T-helper 1 cell (primary cell): ENCODE measurements at regions not wholly inside any gene's neighbourhood (a gene's known extent, or its start where the extent isn't known, plus 50 kb on each side); places are given as distances from the start of the nearest gene placed in this dataset.

Experiments used
- DNase-seq, 5 donors: peaks; one replicate each; pipeline ENCODE4 v3.0.0-alpha.2; 2012 to 2020

DNA sequence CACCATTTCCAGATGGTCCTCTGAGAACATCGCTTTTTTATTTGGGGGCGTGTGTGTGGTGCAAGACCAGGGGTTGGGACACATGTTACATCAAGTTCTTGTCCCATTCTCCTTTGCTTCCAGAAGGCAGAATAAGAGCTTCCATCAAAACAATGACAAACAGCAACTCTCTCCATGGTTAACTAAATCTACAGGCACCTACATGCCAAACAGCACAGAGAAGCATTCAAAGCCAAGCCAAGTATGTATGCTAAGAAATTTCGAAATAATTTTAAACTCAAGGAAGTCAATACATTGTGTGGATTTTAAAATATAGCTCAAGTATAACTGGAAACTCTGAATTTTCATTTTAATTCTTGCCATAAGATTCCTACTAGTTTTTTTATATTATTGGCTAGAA lies 105.6 kb downstream of the SEC61B start:
- no peak for DNase-seq

DNA sequence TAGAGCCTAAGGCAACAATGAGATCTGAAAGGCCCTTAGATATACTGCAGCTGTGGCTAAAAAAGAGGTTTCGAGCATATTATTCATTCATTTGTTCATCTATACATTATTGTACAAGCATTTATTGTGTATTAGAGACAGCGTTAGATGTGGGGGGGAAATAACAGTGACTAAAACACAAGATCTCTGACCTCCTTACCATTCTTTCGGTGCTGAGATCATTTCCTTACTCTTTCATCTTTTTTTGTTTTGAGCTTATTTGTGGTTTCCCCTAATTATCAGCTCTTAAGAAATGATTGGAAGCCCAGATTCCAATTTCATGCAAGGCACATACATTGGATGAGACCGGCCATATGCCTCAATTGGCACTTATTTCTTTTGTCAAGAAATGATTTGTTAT lies 113.2 kb downstream of the SEC61B start:
- DNase-seq, result no peak

DNA sequence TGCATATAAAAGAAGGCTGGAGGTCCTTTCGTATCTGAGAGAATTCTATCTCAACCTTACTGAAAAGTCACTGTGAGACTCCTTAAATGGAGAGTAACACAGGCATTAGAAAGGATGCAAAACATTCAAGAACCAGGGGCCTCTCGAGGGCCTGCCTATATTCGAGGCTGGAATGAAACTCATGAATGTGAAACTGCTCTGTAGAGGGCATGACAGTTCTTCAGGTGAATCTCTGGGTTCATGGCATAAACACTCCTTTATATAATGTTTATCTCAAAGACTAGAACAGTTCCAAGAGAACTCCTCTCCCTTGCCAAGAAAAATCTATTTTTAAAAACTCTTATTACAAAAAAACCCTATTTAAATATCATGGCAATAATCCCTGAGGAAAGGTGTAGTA lies 113.9 kb downstream of the SEC61B start:
- no peak for DNase-seq

DNA sequence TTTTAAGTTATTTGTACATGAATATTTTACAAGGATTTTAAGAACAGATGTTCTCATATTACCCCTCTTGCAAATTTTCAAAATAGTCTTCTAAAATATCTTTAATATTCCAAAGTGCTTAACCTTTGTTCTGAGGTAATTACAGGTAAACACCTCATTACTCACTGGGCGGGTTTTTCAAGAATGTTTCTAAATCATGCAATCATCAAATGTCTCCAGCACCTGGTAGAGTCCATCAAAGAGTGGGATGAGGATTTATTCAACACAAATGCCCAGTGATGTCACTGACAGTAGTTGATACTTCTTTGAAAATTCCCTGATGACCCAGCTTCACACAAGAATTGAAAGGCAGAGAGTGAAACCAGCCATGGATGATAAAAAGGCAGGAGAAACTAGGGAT lies 114.4 kb downstream of the SEC61B start:
- DNase-seq, result no peak

DNA sequence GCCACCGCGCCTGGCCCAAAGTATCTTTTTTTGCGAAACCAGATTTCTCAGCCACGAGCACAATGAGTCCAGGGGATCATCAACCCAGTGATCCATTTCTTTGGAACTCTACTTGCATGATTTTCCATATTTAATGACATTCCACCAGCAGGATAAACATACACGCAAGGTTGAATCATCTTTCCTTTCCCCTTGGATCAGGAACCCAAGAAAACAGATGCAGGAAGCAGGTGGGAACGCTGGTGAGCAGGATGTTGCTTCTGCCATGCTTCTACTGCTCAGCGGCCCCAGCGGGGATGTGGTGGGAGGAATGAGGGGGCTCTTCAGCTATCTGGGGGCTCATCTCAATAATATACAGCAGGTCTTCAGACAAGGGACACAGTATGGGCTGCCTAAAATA lies 118.2 kb downstream of the SEC61B start:
- no peak for DNase-seq

DNA sequence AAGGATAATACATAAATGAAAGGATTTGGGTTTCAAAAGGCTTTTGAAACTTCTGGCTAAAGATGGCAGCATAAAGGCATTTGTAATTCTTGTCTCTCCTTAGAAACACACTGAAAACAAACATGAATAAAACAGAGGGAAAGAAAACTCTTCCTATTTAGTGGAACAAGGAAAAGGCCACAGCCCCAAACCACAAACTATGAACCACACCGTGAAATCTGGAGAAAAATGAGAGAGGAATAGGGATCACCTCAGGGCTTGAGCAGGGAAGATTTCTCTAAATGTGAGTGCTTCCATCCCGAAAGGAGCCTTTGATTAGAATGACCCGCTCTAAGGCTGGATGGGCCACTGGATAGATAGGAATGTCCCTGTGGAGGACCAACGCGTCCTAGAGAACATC lies 119.6 kb downstream of the SEC61B start:
- no peak for DNase-seq

DNA sequence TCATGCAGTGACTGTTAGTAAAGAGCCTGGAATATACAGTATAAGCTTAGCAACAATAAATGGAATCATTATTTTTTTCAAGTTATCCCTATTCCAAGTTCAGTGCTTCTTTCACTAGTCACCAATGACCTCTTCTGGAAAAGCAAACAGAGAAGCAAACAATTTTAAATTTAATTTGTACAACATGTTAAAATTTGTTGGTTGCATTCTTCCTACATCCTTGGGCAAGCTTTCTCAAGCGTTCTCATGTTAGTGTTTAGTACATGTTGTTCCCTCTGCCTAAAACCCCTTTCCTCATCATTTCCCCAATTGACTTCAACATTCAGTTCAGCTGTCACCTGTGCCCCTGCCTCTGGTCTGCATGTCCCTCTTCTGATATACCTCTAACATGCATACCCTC lies 123.4 kb downstream of the SEC61B start:
- DNase-seq, result no peak

DNA sequence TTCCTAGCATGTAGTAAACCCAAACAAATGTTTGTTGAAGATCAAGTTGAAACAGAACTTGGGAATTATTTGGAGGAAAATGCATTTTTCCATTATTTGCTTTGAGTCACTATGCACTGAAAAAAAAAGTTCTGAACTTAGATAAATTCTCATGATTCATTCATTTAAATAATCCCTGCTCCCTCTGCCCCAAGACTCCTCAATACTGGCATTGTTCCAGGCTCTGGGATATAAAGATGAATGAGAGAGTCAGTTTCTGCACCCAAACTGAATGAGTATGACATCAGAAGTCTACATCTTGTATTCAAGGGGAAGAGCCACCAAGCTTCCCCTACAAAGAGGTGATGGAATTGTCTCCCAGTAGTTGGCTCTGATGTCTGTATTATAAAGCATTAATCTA lies 123.9 kb downstream of the SEC61B start:
- no peak for DNase-seq

DNA sequence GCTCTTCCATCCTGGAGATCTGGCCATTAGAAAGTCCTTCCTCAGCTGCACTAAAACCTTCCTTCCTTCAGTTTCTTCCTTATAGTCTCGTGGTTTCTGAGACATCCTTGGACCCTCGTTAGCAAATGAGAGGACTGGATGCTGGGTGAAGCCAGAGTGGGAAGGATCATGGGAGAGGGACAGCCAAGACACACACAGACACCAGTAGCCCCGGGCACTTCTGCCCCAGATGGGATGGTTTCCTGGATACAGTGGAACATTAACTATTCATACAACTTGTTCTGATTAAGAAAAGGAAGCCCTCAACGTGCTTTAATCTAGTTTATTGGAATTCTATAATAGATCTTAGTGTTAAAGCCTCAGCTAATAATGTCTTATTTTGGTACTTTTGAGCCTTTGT lies 125.5 kb downstream of the SEC61B start:
- no peak for DNase-seq

DNA sequence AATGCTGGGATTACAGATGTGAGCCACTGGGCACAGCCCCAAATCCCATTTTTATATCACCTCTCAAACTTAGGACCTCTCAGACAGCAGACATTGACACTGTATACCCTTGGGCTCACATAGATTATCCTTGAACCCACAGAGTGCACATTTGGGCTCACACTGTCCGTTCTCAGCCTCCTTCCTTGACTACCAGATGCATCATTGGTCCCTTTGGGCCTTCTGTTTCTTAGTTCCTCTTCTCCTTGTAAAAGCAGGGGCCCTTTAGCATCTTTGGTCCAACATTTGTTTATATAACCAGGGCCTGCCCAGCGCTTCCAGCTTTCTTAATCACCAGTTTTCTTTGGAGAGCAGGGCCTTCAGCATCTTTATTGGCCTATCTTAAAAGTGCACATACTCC lies 126.2 kb downstream of the SEC61B start:
- no peak for DNase-seq

DNA sequence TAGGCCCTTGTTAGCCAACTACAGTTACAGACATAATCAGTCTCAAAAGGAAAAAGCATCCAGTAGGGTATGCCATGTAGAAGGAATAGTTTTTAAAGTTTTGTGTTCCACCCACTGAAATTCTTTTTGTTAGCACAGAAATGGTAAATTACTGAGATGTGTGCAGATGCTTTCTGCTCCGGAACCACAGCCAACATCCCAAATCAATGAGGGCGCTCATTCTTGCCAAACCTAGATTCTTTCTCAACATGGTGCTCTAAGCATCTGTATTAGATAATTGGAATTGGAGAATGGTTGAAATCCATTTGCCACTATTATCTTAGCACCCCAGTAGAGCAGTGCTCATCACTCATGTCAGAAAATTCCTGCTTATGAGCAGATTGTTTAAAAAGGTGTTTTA lies 127.8 kb downstream of the SEC61B start:
- no peak for DNase-seq

DNA sequence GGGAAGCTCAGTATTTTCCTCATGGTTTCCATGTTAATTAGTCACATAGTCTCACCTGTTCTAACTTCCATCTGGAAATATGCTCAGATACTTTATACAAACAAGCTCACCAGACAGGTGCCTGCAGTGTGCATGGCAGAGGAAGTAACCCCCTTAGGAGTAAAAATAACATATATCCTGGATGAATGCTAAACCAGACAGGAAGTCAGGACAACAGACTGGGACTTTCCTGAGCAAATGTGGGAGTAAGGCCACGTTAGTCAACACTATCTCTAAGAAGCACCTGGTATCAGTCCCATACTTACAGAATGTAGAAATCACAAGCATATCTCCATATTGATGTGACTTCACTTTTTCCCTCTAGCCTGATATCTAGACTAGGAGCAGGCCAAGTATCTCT lies 128.4 kb downstream of the SEC61B start:
- no peak for DNase-seq

DNA sequence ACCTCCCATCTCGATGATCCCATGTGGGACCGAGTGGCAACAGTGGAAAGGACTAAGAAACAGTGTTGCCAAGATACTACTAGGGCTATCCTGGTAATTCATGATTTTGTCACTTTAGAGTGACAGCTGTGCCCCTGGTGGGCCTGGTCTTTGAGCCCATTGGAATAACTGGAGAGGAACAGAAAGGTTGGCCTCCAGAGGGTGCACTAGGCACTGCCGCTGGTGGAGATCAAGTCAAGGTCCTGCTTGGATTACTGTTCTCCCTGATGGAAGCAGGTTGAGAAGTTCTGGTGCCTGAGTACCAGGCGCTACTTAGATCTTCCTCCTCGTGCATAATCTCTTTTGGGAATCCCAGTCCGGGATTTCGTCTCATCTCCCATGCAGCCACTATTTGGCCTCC lies 129.6 kb downstream of the SEC61B start:
- no peak for DNase-seq

DNA sequence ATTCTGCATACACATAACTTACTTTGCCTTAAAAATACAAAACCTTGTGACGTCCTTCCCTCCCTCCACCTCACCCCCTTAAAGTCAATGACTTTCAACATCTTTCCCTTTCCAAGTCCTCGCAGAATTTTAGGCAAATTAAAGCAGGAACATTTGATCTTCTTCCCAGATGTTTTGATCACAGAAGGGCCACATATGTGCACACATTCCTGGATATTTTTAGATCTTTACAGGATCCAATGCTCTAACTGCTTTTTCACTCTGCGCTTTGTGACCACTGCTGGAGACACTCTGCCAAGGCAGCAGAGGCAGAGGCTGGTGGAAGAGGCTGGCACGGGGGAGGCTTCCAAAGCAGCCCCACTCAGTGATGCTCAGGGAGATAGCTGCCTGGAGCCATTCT lies 130.7 kb downstream of the SEC61B start:
- no peak for DNase-seq

DNA sequence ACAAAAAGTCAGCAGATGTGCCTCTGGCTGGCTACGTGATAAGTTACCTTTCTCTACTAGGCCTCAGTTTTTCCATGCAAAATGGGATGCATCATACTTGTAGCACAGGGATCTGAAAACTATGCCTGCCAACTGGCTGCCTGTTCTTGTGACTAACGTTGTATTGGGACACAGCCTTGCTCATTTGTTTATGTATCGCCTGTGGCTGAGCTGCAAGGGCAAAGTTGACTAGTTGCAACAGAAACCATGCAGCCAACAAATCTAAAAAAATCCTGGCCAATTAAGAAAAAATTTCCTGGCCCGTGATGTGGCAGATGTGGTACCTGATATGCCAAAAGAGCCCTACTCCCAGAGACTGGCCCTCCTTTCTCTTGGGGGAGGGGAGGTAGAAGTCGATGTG lies 131.3 kb downstream of the SEC61B start:
- DNase-seq, result no peak

DNA sequence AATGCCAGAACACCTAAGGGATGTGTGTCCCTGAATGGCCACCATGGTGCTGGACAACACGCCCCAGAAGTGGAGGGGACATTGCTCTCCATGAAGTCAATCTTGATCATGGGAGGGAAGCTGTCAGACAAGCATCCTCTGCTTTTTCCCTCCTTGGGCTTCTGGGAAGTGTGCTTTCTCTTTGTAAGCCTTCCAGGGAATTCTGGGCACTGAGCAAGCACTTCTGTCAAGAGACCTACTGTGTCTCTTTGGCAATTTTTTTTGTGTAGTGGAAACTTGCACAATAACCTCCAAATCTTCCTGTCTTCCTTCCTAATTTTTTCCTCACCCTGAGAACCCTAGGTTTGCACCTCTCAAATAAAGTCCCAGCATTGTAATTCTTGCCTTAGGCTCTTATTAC lies 132.0 kb downstream of the SEC61B start:
- no peak for DNase-seq

DNA sequence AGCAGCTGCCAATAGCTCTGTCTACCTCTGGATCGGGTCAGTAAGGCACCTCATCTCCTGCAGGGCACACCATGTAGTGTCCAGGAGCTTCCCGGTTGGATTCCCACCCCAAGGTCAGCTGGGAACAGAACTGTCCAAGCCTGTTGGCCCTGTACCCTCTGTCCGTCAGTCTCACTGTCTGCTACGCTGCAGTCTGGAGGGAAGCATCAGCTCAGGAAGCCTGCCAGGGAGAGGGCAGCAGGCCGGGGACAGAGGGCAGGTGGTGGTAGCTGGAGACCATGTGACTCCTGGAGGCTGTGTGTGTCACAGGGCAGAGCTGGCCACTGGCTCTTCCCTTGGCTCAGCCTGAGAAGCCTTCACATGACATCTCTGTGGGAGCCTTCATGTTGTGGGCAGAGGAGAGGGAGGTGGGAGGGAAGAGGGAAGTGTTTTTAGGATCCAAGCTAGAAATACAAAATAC lies 134.5 kb downstream of the SEC61B start:
- DNase-seq, result no peak

DNA sequence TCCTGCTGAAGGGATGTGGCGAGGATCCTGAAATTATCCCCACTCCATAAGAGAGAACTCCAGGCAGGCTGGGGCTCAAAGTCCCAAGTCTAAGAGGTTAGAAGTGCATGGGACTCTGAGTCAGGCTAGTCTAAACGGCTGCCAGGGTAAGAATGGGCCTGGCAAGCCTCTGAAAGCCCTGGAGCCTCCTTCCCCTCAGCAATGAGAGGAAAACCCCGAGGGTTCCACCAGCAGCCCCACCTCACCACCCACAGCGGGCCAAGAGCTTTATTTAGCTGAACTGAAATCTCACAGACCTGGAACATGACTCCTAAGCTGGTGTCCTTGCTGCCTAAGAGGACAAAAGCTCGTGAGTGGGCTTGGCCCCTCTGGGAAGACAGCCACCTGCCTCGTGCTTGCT lies 135.5 kb downstream of the SEC61B start:
- DNase-seq, result no peak

DNA sequence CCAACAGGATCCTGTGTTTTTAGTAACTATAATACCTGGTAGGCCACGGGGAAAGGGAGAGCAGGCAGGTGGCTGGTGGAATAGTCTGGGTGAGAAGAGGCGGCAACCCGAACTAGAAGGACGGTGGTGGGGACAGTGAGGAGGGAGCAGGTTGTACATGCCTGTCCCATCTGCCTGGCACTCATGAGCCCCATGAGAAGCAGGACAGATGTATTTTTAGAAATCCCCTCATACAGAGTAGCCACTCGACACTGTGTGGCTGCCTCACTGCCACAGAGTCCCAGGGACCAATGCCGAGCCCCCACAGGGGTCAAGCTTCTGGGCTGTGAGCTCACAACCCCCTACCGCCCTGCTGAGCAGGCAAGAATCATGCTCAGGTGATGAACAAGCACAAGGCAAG lies 136.6 kb downstream of the SEC61B start:
- DNase-seq, result no peak

DNA sequence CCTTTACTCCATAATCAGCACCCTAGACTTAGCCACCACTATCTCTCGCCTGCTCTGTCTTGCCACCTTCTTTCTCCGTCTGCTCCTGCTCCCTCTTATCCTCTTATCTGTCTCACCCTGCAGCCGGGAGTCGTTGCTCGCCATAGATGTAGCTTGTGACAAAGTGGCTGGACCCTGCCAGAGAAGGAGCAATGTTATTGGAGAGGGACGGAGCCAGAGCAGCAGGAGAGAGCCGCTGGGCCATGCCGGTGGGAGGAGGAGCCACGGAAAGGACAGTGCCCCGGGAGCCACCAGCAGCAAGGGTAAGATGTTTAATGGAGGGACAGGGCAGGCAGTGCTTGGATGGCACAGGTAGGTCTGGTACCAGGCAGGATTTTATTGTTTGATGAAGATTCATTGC lies 137.3 kb downstream of the SEC61B start:
- DNase-seq, result no peak

DNA sequence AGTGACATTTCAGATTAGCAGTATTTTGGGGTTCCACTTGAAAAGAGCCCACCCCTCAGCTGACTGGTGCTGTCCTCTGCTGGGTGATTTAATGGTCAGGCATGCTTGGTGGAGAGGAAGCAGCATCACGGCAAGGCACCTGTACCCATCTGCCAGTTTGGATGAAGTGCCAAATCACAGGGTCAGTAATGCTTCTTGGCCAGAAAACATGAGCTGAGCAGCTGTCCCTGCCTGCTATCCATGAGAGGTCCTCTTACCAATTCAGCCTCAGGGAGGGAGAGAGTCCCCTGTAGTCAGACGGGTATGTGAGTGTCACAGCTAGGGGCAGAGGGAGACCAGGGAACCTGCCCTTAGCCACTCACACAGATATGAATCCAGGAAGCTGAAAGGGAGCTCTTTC lies 137.9 kb downstream of the SEC61B start:
- DNase-seq, result no peak

DNA sequence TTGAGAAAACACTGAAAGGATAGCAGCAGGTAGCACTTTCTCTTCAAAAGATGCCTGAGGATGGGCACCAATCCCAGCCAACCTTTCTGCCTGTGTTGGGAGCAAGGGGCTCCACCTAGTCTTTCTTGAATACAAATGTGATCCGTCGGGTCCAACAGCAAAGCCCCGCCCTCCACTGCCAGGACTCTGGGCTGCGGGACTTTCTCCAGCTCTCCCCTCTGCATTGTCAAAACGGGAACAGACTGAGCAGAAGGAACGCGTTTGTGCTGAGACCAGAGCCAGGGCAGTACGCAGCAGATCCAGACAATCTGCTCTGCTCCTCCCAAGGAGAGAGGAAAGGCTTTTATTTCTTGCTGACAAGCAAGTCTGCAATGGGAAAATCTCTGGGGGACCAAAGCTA lies 139.7 kb downstream of the SEC61B start:
- DNase-seq, result no peak

DNA sequence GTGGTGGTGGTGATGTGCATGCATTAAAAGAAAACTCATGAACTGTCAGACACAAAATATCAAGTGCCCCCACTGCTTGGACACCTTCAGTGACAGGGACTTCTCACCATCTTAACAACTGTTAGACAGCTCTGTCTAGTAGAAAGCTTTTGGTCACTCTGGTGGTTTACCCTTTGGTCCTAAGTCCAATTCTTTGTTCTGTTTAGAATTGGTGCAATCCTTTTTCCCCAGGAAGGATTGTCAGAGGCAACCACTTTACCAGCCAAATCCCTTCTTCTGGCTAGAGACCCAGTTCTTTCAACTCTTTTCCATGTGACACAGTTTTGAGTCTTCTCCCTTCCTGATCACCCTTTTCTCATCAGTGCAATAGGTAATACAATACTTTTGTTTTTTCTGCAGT lies 140.2 kb downstream of the SEC61B start:
- DNase-seq, result no peak

DNA sequence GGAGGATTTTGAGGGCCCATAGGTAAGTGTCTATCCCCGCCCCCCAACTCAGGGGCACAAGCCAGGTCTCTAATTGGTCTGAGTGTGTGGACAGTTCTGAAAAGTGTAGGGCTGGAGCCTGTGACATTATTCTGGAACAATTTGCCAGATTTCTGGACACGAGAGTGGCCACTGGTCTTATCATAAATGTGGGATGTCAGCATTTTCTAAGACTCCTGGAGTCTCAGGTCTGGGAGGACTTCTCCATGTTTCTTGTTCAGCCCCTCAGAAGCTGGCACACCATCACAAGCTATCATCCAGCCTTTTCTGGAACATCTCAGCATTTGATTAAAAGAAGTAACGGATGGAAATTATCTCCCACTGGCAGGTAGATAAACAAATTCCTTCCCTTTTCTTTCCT lies 141.4 kb downstream of the SEC61B start:
- DNase-seq, result no peak

DNA sequence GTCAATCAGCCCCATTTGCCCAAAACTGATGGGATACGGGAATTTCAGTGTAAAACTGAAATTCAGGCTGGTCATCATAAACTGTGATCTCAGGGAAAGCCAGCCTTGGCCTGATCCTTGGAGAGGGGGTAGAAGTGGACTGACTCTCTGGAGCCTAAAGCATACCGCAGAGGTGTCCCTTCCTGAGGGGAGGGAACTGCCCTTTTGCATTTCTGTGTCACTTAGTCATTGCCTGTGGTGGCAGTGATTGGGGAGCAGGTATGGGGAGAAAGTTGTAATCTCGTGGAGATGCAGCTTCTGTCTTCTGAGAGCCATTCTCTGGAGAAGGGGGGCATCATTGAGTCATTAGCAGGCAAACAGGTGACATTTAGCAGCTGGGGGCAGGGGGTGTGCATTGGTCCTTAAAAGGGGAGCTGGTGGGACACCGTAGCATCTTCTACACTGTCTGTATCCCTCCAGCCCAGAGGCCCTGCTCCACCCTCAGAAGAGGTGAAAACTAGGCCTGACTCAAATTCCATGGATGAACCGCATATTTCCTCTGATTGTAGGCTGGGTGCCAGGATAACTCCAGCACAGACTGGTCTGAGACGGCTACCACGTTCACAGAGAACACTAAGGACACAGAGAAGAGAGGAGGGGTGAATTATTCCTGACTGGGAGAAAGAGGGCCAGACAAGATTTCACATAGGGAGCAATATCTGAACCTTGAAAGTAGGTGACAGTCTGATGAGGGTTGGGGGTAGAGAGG lies 143.3 kb downstream of the SEC61B start:
- DNase-seq, result no peak

DNA sequence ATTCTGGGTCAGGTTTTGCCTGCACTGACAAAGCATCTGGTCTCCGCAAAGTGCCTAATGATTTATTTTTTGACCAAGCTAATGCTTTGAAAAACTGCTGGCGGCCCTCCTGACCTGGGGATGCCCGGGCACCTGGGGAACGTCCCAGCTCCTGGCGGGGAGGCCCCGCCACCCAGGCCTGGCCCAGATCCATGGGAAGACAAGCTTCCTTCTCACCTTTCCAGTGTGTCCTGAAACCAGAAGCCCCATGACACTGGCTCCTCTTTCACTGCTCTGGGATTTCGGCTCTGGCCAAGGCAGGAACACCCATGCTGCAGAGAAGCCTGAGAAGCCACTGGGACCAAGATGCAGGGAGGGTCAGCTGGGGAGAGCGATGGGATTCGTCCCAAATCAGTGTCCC lies 144.1 kb downstream of the SEC61B start:
- DNase-seq, result no peak
